ENCODE measurements at regions not wholly inside any gene's neighbourhood (a gene's known extent, or its start where the extent isn't known, plus 50 kb on each side); places are given as distances from the start of the nearest gene placed in this dataset.

DNA sequence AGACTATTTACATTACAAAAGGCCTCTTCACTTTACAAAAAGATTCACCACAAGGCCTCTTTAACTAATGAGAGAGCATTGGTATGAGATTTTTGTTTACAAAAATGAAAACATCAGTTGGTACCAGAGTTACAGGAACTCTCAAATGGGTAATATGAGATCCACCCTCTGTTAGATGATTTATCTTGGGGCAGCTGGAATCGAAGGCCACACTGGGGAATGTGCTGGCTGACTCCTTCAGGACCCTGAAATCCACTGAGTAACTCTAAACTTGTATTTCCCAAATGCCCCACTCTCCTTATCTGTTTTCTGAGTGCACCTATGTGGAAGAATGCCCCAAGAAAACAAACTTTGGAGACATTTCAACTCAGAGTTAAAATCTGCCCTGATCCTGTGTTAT, 232.9 kb upstream of the F9 start:
- DNase-seq (ENCODE audit: extremely low read depth, low read depth) = no peak

DNA sequence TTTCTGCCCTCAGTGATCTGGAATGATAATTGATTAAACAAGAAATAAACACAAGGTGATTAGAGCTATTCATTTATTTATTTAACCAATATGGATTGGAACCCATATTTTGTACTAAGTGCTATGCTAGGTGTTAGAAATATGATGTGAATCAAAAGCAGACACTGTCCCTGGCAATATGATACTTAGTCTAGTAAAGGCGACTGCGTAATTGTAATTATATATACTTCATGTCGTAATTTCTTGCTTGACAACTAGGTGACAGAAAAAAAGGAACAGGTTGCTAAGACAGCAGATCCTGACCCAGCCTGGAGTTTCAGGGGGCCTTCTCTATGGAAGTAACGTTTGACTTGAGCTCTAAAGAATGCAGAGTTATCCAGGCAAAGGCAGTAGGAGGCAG, 236.5 kb upstream of the F9 start:
- DNase-seq (ENCODE audit: extremely low read depth, low read depth) = no peak

GRCh38 chrX:139290310-139290709, 240.2 kb upstream of the F9 start:
- DNase-seq (ENCODE audit: extremely low read depth, low read depth) = no peak

DNA sequence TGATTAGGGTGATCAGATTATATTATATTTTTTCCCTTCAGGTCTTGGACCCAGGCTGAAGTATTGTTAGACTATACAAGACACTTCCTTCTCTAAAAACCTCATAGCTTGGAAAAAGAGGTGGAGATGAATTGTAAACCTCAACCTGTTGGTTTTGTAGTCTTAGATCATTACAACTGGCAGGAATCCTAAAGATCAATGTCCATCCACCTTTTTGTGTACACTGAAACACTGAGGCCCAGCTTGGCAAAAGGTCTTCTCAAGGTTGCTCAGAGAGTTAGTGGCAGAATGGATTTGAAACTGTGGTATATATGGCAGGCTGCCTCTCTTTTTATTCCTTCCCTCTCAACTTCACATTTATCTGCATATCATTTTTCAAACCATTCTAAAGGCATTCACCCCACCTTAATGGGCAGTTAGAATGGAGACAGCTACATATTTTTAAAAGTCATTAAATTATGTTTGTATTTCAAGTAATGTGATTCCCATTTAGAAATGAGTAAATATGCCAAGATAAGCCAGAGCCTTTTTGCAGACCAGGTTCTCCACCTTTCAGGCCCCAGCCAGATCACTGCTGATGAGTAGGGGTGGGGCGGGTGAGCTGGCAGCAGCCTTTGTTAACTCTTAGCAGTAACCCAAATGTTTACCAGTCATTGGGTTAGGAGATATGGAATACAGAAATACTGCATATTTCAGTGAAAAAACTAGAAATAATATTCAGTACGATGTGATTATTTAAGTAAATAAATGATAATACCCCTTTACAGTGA, 243.2 kb upstream of the F9 start:
- no peak for DNase-seq (ENCODE audit: extremely low read depth, low read depth)

DNA sequence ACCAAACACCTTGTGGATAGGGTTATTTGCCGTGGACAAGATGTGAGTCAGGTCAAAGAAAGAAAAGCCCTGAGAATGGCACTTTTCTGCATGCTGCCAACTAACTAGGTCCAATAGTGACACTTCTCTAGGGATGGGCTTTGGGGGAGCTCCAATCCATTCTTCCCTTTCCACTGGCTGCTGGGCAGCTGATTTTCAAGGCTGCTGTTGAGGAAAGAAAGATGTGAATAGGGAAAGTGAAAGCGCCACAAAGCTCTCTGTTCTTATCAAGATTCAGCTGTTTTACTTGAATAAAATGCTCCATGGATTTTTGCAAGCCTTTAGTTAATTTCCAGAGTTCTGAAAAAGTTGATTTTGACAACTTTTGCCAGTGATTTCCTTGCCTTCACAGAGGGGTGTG, 244.2 kb upstream of the F9 start:
- DNase-seq (ENCODE audit: extremely low read depth, low read depth) = no peak

DNA sequence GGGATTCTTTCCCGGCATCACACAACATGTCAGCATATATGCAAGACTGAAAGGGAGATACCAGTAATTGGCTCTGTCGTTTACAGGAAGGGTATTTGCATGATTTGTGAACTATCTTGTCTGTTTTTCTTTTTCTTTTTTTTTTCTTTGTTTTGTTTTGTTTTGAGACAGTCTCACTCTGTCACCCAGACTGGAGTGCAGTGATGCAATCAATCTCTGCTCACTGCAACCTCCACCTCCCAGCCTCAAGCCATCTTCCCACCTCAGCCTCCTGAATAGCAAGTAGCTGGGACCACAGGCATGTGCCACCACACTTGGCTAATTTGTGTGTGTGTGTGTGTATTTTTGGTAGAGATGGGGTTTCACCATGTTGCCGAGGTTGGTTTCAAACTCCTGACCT, 262.7 kb upstream of the F9 start:
- no peak for DNase-seq (ENCODE audit: extremely low read depth, low read depth)

- no peak for DNase-seq (ENCODE audit: extremely low read depth, low read depth)
These were observed 284.2 kb upstream of the F9 start for GRCh38 chrX:139246295-139246694.

DNA sequence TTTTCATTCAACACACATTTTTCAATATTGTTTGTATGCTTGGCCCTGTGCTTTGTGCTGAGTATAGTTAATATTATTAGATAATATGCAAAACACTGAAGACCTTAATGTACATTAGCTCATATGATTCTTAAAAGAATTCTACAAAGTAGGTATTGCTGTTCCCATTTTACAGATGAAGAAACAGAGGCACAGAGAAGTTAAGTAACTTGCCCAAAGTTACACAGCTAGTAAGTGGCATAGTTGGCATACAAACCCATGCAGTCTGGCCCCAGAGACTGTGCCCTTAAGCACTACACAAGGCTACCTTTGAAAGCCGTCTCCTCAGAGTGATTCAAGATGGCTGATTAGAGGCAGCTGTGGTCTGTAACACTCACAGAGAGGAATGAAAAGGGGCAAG, 293.4 kb upstream of the F9 start:
- no peak for DNase-seq (ENCODE audit: extremely low read depth, low read depth)

DNA sequence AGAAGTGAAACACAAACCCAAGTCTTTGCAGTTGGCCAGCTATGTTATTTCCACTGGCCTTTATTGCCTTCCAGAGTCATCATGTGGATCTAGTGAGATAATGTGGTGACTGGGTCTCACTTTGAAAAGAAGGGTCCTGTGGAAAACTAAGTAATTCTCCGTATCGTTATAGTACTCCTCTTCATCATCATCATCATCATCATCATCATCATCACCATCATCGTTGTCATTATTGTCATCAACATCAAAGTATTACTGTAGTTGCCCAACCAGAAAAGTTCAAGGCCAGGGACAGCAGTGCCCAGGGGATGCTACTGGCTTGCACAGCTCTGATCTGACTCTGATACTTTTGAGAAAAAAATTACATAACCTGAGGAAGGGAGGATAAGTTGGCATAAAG, 295.6 kb upstream of the F9 start:
- no peak for DNase-seq (ENCODE audit: extremely low read depth, low read depth)

DNA sequence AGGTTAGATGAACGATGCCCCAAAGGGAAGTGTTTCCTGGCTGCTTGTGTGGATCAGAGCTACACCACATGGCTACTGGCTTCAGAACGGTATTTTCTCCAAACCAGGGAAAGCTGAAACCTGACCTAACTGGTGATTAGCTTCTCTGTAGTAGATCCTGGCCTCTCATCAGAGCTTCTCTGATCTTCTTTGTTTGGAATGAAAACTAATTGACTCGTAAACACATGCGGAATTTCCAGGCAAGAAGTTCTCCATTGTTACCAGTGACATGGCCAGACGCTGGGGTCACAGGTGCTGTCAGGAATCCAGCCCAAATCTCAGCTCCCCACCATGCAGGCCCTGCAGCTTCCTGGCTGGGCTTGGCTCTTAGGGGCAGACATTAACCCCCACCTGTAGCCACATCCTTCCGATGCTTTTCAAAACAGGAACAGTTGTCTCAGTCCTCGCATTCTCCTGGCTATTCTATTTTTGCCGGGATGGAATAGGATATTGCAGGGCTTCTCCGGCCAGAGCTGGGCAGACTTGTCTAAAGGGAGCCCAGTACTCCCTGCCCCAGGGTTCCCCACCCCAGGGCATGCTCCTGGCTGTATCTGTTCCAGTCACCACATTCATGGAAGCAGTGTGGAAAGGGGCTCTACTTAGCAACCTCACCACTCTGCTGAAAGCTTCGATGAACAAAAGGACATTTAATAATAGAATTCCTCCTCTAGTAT, 305.4 kb upstream of the F9 start:
- DNase-seq (ENCODE audit: extremely low read depth, low read depth) = no peak

GRCh38 chrX:139222511-139223200, 307.9 kb upstream of the F9 start:
- DNase-seq (ENCODE audit: extremely low read depth, low read depth) = no peak

DNA sequence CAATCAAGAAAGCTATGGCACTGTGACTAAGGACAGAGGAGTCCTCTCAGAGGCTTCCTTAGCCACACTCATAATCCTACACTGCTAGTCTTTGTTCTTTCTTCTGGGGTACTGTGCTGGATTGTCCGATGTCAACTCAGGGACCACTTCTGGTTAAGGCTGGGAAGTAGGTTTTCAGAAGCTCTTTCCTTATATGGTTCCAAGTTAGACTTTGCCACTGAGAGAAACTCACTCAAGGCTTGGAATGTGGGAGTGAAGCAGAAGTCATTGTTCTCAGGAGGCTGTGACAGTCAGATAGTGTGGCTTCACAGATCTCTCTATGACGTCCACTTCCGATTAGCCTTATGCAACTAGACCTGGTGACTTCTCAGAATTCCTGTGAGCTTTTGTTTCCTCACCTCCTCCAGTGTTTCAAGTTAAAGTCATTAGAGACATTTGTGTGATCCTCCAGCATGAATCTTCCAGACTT, 317.3 kb upstream of the F9 start:
- no peak for DNase-seq (ENCODE audit: extremely low read depth, low read depth)

DNA sequence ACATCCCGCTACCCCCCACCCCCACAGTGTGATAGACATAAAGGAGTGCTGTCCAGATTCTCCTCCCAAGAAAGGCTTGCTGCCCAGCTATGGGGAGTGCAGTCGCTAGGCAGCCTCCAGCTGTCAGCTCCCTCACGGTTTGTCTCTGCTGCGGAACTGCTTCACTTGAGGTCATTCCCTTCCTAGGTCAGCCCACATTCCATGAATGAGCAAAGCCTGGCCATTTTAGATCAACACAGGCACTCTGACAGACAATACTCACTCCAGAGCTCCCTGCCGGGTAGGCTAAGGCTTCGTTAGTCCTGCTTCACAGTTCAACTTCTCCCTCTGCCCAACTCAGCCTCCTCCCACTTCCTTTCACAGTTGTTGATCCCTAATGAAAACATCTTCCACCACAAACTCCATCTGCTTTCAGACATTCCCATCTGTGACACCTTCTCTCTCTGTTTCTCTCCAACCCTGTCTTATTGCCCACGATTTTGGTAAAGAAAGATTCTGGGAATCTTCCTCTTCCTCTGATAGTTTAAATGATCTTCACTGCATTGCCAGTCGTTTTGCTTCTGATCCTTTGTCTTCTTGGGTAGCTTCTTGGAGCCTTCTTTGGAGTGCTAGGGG, 318.9 kb upstream of the F9 start:
- DNase-seq (ENCODE audit: extremely low read depth, low read depth) = no peak

GRCh38 chrX:139209342-139209741, 321.2 kb upstream of the F9 start:
- DNase-seq (ENCODE audit: extremely low read depth, low read depth) = no peak

- DNase-seq (ENCODE audit: extremely low read depth, low read depth) = no peak
These were observed 322.9 kb upstream of the F9 start for GRCh38 chrX:139207655-139208054.

DNA sequence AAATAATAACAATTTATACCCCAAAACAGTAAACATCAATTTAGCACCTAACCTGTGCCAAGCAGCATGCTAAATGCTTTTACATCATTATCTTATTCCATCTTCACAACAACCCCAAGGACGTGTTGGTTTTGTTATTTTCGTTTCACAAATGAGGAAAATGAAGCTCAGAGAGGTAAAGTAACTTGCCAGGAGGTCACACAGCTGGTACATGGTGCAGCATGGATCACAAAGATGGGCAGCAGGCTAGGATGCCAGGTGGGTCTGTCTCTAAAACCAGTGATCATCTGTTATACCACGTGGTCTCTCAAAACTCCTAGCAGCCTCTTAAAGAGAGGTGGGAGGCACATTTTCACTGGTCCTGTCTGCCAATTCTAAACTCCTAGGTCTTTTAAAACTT, 323.6 kb upstream of the F9 start:
- no peak for DNase-seq (ENCODE audit: extremely low read depth, low read depth)

DNA sequence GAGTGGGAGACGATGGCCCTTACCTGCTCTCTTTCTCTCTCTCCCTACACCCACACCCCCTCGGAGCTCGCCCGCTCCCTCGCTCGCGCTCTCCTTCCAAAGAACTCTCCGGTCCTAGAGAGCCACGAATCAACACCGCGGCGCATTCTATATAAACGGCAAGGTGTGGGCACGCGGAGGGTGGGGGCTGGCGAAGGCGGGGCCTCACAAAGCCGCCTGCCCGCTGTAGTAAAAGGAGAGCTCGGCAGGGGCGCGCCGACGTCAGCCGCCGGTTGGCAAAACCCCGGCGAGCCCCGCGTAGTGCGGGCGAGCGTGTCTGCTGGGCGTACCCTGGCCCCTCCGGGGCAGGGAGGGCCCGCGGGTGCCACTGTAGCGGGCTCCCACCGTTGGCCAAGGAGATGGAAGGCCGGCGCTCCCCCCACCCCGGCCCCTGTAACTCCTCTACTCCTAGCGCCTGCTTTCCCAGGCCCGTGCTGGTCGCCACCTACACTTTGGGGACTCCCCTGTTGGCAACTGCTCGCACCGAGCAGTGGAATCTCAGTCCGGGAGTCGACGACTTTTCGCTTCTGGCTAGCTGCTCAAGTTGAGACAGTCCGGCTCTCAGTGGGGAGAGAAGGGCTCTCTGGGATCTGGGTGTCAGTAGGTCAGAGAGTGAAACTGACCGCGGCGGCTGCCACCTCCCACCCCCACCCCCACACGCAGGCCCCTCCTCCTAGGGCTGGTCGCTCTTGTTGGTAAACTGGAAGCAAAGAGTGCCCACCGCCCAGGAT, 325.5 kb upstream of the F9 start:
- DNase-seq (ENCODE audit: extremely low read depth, low read depth) = peak; percentile 20

GRCh38 chrX:139204571-139204897, 326.0 kb upstream of the F9 start:
- DNase-seq (ENCODE audit: extremely low read depth, low read depth) = no peak

DNA sequence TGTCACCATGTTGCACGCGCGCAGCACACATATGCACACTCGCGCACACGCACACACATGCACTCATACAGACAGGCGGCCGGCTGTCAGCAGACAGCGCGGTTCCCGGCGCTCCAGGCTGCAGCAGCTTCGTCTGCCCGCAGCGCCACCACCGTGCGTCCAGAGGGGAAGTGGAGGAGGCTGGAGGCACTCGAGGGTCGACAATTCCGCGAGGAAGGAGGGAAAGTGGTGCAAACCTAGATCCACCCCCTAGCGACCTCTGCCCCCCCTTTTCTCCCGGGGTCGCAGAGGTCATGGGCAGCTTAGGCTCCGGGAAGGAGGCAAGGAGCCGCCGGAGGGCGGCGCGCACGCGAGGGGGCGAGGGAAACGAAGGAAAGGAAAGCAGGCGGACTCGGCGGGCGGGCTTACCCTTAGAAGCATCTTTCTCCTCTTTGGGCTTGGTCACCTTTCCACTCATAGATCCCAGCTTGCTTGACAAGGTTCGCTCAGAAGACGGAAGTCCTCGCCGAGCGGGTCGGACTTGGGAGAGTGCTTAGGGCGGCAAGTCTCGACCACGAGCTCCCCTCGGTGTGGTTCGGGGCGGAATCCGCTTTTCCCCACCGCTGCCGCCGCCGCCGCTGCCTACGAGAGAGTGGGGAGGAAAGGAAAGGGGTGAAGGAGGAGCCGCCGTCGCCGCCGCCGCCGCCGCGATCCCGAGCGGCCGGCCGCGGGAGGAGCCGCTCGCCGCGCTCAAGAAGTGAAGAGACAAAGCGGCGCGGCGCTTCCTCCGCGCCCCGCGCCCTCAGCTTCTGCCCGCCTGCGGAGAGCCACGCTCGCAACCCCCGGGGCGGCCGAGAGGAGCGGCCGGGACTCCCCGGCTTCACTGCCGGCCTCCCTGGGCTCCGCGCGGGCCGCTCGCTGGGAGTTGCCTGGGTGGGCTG, 326.6 kb upstream of the F9 start:
- no peak for DNase-seq (ENCODE audit: extremely low read depth, low read depth)
